ENCODE measurements at regions not wholly inside any gene's neighbourhood (a gene's known extent, or its start where the extent isn't known, plus 50 kb on each side); places are given as distances from the start of the nearest gene placed in this dataset.

GRCh38 chr15:95888762-95889161 lies 441.7 kb upstream of the NR2F2 start:
- no peak overlapping the region for H3K27ac Mint-ChIP-seq
- ATAC-seq (no peak), DNase-seq (ENCODE audit: low spot score) (no peak)
- no peak for TF ChIP-seq USF1 (CRISPR knock-in tag; IDR thresholded peaks at IDR 0.05)
- TF ChIP-seq NFATC4 (CRISPR knock-in tag; IDR thresholded peaks at IDR 0.05), result no peak
- no peak for TF ChIP-seq CTCF (IDR thresholded peaks at IDR 0.05)
- TF ChIP-seq ERG (CRISPR knock-in tag; IDR thresholded peaks at IDR 0.05), result no peak
- no peak for TF ChIP-seq E2F1 (CRISPR knock-in tag; IDR thresholded peaks at IDR 0.05)
- no peak for TF ChIP-seq AR (CRISPR knock-in tag; IDR thresholded peaks at IDR 0.05)
- no peak for TF ChIP-seq ZNF423 (CRISPR knock-in tag; IDR thresholded peaks at IDR 0.05)
- no peak for TF ChIP-seq JAZF1 (CRISPR knock-in tag; IDR thresholded peaks at IDR 0.05)
- TF ChIP-seq ZNF281 (CRISPR knock-in tag; IDR thresholded peaks at IDR 0.05), result no peak
- no peak for TF ChIP-seq KAT7 (CRISPR knock-in tag; IDR thresholded peaks at IDR 0.05; ENCODE audit: borderline replicate concordance)
- ChIA-PET CTCF (no interaction called here), POLR2A (no interaction called here)
- no peak overlapping the region for H3K4me3 Mint-ChIP-seq
- H3K9me3 Mint-ChIP-seq, result no peaks in the 10 kb centered on the region
- H3K36me3 Mint-ChIP-seq, result no peaks in the 10 kb centered on the region
- H3K4me1 Mint-ChIP-seq, result peaks cover 21% of the 10 kb centered on the region
- peaks cover 2% of the 10 kb centered on the region; the same call in 1 of the 2 replicates for H3K27me3 Mint-ChIP-seq (ENCODE audit: low read depth)

GRCh38 chr15:95894407-95894956 lies 436.0 kb upstream of the NR2F2 start:
- H3K4me1 Mint-ChIP-seq, result peaks cover 2% of the 10 kb centered on the region; the same call in 1 of the 2 replicates
- peaks cover 4% of the 10 kb centered on the region; the same call in 1 of the 2 replicates for H3K27me3 Mint-ChIP-seq (ENCODE audit: low read depth)
- DNase-seq (ENCODE audit: low spot score) (no peak), ATAC-seq (no peak)
- no peak overlapping the region for H3K27ac Mint-ChIP-seq
- ChIA-PET CTCF (no interaction called here), POLR2A (no interaction called here)
- no peak overlapping the region for H3K4me3 Mint-ChIP-seq
- no peaks in the 10 kb centered on the region for H3K36me3 Mint-ChIP-seq
- no peaks in the 10 kb centered on the region for H3K9me3 Mint-ChIP-seq
- TF ChIP-seq SMAD3 (CRISPR knock-in tag; IDR thresholded peaks at IDR 0.05; ENCODE audit: borderline replicate concordance) (no peak), SOX15 (CRISPR knock-in tag; IDR thresholded peaks at IDR 0.05) (no peak), USF2 (CRISPR knock-in tag; IDR thresholded peaks at IDR 0.05) (no peak), EMX1 (CRISPR knock-in tag; IDR thresholded peaks at IDR 0.05) (no peak), ERG (CRISPR knock-in tag; IDR thresholded peaks at IDR 0.05) (no peak), JAZF1 (CRISPR knock-in tag; IDR thresholded peaks at IDR 0.05) (no peak), IRF1 (CRISPR knock-in tag; IDR thresholded peaks at IDR 0.05) (no peak)
